Stomach (tissue), 8 donors: ENCODE measurements at regions not wholly inside any gene's neighbourhood (a gene's known extent, or its start where the extent isn't known, plus 50 kb on each side); places are given as distances from the start of the nearest gene placed in this dataset.

ENCODE experiments used
- DNase-seq, 2 donors: peaks; one replicate each; pipeline versions ENCODE4 v3.0.0 to v3.0.0-alpha.2; 2013 to 2019
- H3K27ac ChIP-seq, 5 donors: fragments of 200-600 bp in 4 of 5; sonication (generic) in 4 of 5; one replicate each; pipeline ENCODE4 v1.5.1; 2013 to 2019; ENCODE audit warnings: mild to moderate bottlenecking in 1 of 5, moderate library complexity in 1 of 5
- H3K27me3 ChIP-seq, 3 donors: fragments of 200-600 bp; sonication (generic); one replicate each; pipeline ENCODE4 v1.5.1; 2017 to 2019; ENCODE audit warnings: mixed run types in 1 of 3
- H3K36me3 ChIP-seq, 4 donors: fragments of 200-600 bp; sonication (generic); 1 replicate in 3 of 4; 2 replicates in 1 of 4; pipeline ENCODE4 v1.5.1; 2016 to 2019
- H3K4me1 ChIP-seq, 4 donors: fragments of 200-600 bp; sonication (generic); one replicate each; pipeline ENCODE4 v1.5.1; 2016 to 2019
- H3K4me3 ChIP-seq, 4 donors: fragments of 200-600 bp; sonication (generic) in 3 of 4; one replicate each; pipeline ENCODE4 v1.5.1; 2016 to 2019; ENCODE audit warnings: mild to moderate bottlenecking in 1 of 4
- H3K9me3 ChIP-seq, 4 donors: fragments of 200-600 bp; sonication (generic); one replicate each; pipeline ENCODE4 v1.5.1; 2016 to 2019
- EP300 ChIP-seq: sonication (generic); formaldehyde crosslinking; IDR thresholded peaks from one replicate; pipeline ENCODE4 v1.6.1; 2017; ENCODE audit warnings: antibody characterized with exemption
- POLR2A ChIP-seq, 4 donors: fragments of 450-650 bp; IDR thresholded peaks; one replicate each; pipeline ENCODE4 v1.6.1; 2016; ENCODE audit warnings: antibody characterized with exemption in 4 of 4, control low read depth in 2 of 4, mild to moderate bottlenecking in 1 of 4, moderate library complexity in 1 of 4
- POLR2AphosphoS5 ChIP-seq, 3 donors: sonication (generic); formaldehyde crosslinking; IDR thresholded peaks; one replicate each; pipeline ENCODE4 v1.6.1; 2016; ENCODE audit warnings: antibody characterized with exemption in 3 of 3
- WGBS, 5 donors: extraction: QIAGEN DNeasy Blood & Tissue Kit in 3 of 5; methylation state at CpG; one replicate each; pipeline versions ENCODE4 v1.1.5 to v1.1.7; 2013 to 2018; 5-methylcytosine and 5-hydroxymethylcytosine counted together
- intact Hi-C: fragments of 100-400 bp; cut with DNase I; formaldehyde crosslinking; loops from one replicate; pipeline ENCODE4 v1.15.1; 2023; ENCODE audit warnings: low total_unique reads
- TF ChIP-seq, protein P1 (sequence below), 7 experiments: fragments of 450-650 bp in 4 of 7; fragments of 200-600 bp in 3 of 7; sonication (generic) in 3 of 7; IDR thresholded peaks; one replicate each; pipeline ENCODE4 v1.5.1; 2016 to 2019; ENCODE audit warnings: antibody characterized with exemption in 7 of 7, control low read depth in 2 of 7, mild to moderate bottlenecking in 1 of 7
- donor health status: healthy with polysubstance abuse.
- donor health status: Bipolar disorder and iron deficiency.
- donor health status: healthy.

DNA sequence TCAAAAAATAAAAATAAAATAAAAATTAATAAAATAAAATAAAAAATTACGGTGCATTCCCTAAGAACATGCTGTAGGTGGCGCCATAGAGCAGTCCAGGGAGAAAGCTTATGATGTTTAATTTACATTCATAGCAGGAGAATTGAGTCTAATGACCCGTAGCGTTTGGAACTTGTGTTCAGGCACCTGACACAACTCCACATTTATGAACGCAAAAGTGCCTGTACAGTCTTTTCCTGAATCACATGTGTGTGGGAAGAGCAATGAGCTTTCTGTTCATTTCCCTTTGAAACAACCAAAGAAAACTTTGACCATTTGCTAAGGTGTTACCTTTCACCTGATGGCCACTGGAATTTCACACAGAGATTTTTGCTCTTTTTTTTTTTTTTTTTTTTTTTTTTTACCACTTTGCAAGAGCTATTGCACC is 60.6 kb upstream of the KCNA1 start:
- Histone ChIP-seq H3K27ac (no peak overlapping the region), H3K4me3 (no peak overlapping the region), H3K4me1 (no peaks in the 10 kb centered on the region), H3K27me3 (peaks cover 0 to 25% (median 0%) of the 10 kb centered on the region in 3 donors), H3K9me3 (no peaks in the 10 kb centered on the region), H3K36me3 (no peaks in the 10 kb centered on the region)
- TF ChIP-seq, protein P1, sequence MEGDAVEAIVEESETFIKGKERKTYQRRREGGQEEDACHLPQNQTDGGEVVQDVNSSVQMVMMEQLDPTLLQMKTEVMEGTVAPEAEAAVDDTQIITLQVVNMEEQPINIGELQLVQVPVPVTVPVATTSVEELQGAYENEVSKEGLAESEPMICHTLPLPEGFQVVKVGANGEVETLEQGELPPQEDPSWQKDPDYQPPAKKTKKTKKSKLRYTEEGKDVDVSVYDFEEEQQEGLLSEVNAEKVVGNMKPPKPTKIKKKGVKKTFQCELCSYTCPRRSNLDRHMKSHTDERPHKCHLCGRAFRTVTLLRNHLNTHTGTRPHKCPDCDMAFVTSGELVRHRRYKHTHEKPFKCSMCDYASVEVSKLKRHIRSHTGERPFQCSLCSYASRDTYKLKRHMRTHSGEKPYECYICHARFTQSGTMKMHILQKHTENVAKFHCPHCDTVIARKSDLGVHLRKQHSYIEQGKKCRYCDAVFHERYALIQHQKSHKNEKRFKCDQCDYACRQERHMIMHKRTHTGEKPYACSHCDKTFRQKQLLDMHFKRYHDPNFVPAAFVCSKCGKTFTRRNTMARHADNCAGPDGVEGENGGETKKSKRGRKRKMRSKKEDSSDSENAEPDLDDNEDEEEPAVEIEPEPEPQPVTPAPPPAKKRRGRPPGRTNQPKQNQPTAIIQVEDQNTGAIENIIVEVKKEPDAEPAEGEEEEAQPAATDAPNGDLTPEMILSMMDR (IDR thresholded peaks at IDR 0.05), result peak in 4 of 7 experiments; percentile 22 to 75 (median 59)
- no peak for TF ChIP-seq POLR2AphosphoS5 (IDR thresholded peaks at IDR 0.05)
- intact Hi-C loops, result no loop called here
- peak in 1 of 2 donors; percentile 65 for DNase-seq
- WGBS, 5 donors, result 5 to 10% (median 7%) methylated on average over 5 of the region's 5 CpGs

DNA sequence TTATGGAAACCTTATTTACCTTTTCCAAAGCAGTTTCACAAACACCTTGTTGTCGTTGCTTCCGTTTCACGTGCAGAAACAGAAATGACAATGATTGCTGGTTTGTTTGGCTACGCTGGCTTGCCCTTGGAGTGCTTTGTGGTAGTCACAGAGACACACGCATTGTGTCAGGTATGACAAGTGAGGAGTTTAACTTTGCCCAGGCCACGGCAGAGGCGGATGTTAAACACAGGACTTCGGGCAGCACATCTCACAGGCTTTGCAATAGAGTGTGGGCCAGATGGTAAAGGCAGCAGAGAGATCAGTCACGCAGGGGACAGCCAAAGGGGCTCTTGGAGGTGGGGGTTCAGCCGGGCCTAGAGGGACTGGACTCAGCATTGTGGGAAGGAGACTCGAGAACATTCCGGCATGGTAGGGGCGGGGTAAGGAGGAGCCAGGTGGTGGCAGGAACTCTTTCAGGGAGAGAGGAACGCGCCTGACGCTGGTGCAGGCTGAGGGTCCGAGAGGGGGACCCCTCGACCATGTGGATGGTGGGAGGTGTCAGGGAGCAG is 59.8 kb upstream of the KCNA1 start:
- WGBS, 5 donors, result 58 to 74% (median 65%) methylated on average over 18 of the region's 18 CpGs
- Histone ChIP-seq H3K9me3 (no peaks in the 10 kb centered on the region), H3K36me3 (no peaks in the 10 kb centered on the region), H3K27ac (no peak overlapping the region), H3K27me3 (peaks cover 0 to 20% (median 0%) of the 10 kb centered on the region in 3 donors), H3K4me3 (no peak overlapping the region), H3K4me1 (no peaks in the 10 kb centered on the region)
- DNase-seq, result no peak
- TF ChIP-seq, protein P1 (IDR thresholded peaks at IDR 0.05), result no peak
- TF ChIP-seq POLR2A (IDR thresholded peaks at IDR 0.05) (no peak), POLR2AphosphoS5 (IDR thresholded peaks at IDR 0.05) (no peak), EP300 (no peak)
- intact Hi-C loops, result no loop called here

- Histone ChIP-seq H3K9me3 (no peaks in the 10 kb centered on the region), H3K27ac (no peak overlapping the region), H3K27me3 (peaks cover 0 to 26% (median 0%) of the 10 kb centered on the region in 3 donors), H3K36me3 (no peaks in the 10 kb centered on the region), H3K4me3 (no peak overlapping the region), H3K4me1 (no peaks in the 10 kb centered on the region)
- 91 to 96% (median 94%) methylated on average over 9 of the region's 9 CpGs for WGBS, 5 donors
- intact Hi-C loops, result no loop called here
- no peak for DNase-seq
- TF ChIP-seq POLR2A (IDR thresholded peaks at IDR 0.05) (no peak), EP300 (no peak), POLR2AphosphoS5 (IDR thresholded peaks at IDR 0.05) (no peak)
- TF ChIP-seq, protein P1 (IDR thresholded peaks at IDR 0.05), result no peak
Observed at GRCh38 chr12:4850857-4851380, 58.8 kb upstream of the KCNA1 start.

DNA sequence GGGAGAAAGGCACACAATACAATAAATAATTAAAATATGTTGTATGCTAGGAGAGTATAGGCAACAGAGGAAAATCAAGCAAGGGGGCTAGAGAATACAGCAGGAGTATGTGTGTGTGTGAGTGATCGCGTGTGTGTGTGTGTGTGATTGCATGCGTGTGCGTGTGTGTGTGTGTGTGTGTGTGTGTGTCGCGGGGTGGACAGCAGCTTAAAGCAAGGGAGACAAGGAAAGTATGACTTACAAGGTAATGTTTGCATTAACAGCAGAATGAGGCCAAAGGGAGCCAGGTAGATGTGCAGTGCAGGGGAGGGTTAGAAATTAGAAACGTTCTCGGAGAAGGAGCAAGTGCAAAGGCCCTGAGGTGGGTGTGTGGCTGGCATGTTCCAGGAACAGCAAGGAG is 57.4 kb upstream of the KCNA1 start:
- TF ChIP-seq EP300 (no peak), POLR2A (IDR thresholded peaks at IDR 0.05) (no peak), POLR2AphosphoS5 (IDR thresholded peaks at IDR 0.05) (no peak)
- TF ChIP-seq, protein P1 (IDR thresholded peaks at IDR 0.05), result no peak
- H3K4me1 ChIP-seq, result peaks cover 0 to under 1% (median 0%) of the 10 kb centered on the region in 4 donors
- intact Hi-C loops, result no loop called here
- no peak for DNase-seq
- H3K9me3 ChIP-seq, result no peaks in the 10 kb centered on the region
- H3K36me3 ChIP-seq, result no peaks in the 10 kb centered on the region
- no peak overlapping the region for H3K4me3 ChIP-seq
- H3K27me3 ChIP-seq, result peaks cover 0 to 35% (median 0%) of the 10 kb centered on the region in 3 donors
- no peak overlapping the region for H3K27ac ChIP-seq
- WGBS, 5 donors, result 78 to 95% (median 90%) methylated on average over 8 of the region's 8 CpGs
